HG03045 (cell line): ENCODE measurements at regions not wholly inside any gene's neighbourhood (a gene's known extent, or its start where the extent isn't known, plus 50 kb on each side); places are given as distances from the start of the nearest gene placed in this dataset.

Experiments
- ATAC-seq: cut with Tn5 transposase; IDR thresholded peaks from one replicate; pipeline ENCODE4 v1.9.1; 2021; ENCODE audit warnings: mild to moderate bottlenecking, moderate library complexity; ENCODE audit not compliant: unreplicated experiment

DNA sequence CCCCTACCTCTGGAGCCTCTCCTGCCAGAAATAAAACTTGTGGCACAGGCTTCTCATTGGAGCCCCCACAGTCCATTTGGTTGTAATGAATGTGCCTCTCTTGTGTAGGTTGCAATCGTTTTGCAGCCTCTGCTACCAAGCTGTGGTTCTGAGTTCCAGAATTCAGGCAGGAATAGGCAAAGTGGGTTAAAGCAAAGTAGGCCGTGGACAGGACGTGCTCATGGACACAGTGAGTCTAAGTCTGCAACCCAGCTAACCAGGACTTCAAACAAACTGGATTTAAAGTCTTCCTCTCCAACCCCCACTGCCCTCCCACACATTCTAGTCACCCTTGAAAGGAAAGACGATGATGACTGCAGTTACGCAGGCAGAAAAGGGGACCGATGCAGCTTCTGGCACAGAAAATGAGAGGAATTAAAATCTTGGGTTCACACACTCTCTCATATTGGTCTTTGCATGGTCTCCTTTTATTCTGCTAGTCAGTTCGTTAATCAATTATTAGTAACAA is 260.0 kb downstream of the PIK3R1 start:
- no peak for ATAC-seq

GRCh38 chr5:68476854-68477253 is 261.3 kb downstream of the PIK3R1 start:
- ATAC-seq, result no peak

DNA sequence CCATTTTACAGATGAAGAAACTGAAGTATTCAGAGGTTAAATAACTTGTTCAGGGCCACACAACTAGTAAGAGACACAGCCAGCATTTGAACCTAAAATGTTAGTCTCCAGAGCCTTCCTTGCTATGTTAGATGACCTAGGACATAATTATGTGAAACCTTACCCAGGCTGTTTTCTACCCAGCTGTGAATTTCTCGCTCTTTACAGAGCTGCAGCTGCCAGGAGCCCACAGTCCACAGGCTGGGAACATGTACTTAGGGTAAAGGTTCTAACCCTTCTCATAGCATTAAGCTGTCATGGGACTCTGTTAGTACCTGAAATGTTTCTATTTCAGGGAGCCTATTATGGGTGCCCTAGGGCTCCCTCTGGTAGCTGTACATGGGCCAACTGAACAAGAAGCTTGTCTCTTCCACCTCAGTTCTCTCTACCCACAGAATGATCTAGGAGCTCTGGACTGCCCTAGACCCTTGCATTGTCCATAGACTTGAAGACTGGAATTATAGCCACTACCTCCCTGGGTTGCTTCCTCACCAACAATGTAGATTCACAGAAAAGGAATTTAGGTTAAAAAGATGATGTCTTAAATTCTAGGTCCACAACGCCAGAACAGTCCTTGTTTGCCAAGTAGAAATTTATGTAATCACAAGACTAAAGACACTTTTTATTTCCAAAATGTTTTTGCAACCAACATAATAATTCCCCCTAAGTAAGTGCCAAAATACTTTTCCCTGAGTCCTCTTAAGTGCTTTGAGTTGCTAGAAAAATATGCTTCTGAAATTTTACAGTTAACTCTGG is 262.9 kb downstream of the PIK3R1 start:
- ATAC-seq, result no peak

DNA sequence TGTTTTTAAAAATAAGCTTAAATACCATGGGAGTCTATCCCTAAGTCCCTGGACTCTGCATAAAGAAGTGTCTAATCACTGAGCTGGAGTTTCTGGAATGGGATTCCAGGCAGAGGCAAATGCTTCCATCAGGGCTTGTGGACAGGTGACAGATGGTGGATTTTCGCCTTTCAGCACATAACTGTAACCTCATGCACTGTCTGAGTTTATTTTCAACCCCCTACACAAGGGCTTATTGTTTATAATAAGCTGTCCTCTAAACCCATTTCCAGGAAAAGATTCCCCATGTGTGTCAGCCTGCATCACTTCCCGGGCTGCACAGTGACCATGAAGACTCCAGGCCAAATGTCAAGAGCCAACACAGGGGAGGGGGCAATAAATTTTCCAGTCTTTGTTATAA is 264.0 kb downstream of the PIK3R1 start:
- no peak for ATAC-seq

GRCh38 chr5:68480335-68480940 is 264.9 kb downstream of the PIK3R1 start:
- no peak for ATAC-seq

DNA sequence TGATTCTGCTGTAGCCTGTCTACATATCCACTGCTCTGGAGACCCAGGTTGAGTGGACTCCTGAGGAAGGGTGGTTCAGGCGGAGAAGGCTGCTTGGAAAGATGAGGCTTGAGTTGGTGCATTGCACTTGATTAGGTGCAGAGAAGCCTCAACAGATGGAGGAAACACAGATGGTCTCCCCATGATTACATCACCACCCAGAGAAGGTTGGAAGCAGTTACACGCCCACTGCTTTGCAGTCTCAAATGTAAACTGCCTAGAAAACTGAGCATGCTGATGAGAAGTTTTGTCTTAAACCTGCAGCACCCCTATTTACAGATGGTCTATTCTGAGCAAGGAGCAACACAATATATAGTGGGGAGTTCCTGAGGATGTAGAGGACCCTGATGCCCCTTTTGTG is 266.6 kb downstream of the PIK3R1 start:
- no peak for ATAC-seq

GRCh38 chr5:68484307-68485068 is 268.9 kb downstream of the PIK3R1 start:
- no peak for ATAC-seq

- no peak for ATAC-seq
These were observed 274.0 kb downstream of the PIK3R1 start for GRCh38 chr5:68489556-68489955.

DNA sequence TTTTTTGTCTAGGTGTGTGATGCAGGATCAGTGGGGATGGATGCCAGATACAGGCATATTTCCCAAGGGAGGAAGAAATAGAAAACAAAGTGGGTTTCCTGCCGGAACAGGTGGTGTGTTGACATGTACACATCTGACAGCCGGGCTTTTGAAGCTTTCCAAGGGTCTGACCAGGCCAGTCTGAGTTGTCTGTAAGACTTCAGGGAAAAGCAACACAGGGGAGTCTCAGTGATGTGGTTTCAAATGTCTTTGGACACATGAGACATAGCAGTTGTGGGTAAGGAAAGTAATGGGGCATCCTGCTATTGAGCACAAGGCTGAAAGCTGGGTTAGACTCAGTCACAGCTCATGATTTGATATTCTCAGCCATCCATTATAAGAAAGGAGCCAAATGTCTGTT is 274.9 kb downstream of the PIK3R1 start:
- no peak for ATAC-seq

GRCh38 chr5:68494771-68495170 is 279.2 kb downstream of the PIK3R1 start:
- ATAC-seq, result no peak

DNA sequence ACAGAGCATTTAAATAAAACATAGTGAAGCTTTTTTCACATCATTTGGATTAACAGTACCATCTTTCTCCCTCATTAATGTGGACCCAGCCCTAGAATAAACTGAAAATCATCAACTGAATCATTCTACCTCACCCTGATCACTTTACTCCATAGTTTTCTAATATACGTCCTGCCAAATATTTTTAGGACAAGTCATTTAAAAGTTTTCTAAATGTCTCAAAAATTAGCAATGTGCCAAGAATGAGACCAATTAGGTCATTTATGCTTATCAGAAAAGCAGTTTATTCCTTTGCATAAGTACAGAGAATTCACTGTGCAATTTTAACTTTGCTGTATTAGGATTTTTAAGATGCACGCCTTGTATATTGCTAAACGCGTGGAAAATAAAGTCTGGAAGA is 284.4 kb downstream of the PIK3R1 start:
- no peak for ATAC-seq

GRCh38 chr5:68500813-68501212 is 285.3 kb downstream of the PIK3R1 start:
- no peak for ATAC-seq

DNA sequence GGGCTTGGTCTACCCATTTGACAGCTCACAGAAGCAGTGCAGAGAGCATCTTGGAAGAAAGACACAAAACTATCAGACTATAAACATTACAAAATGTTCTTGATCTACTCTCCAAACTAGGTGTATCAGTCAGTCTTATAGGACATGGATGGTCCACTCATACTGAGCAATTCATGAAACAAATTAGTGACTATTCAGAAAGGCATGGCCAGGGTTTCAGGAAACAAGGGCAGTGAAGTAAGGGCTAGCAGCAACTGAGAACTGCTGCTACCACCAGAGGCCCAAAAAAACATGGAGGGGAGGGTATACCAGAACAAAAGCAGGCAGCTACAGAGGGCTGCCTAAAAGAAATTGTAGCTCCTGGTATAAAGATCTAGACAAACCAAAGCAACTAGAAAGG is 287.0 kb downstream of the PIK3R1 start:
- no peak for ATAC-seq

GRCh38 chr5:68504306-68504705 is 288.8 kb downstream of the PIK3R1 start:
- ATAC-seq, result no peak

GRCh38 chr5:68505917-68506860 is 290.6 kb downstream of the PIK3R1 start:
- ATAC-seq, result no peak

DNA sequence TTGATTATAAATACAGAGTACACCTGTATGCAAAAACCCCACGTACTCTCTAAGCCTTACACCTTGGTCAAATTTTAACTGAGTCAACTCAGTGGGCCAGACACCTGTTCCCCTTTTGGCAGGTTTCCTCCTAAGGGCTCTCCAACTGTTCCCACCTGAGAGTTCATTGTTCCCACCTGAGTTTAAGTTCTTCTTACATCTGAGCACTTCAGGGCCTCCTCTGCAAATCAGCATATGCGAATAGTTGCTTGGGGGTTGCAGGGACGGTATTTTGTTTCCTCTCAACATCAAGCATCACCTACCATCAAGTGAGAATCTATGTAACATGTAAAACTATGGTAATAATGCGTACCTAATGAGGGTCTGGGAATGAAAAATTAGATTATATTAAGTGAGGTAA is 300.0 kb downstream of the PIK3R1 start:
- no peak for ATAC-seq

DNA sequence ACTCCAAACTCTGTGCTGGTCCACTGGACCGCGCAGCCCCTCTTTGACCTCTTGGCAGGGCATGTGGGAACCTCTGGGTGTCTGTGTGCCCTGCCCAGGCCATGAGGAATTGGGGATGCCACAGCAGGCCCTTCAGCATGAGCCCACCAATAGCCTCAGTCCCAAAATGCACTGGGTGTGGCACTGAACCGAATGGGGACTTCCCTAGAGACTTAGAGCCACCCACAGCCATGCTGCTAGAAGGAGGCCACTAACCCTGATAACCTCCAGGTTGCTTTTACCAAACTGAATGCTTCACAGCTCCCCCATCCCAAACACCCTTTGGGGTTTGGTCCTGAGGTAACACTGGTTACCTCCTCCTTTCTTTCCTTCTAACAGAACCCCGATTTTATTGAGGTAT is 302.7 kb downstream of the PIK3R1 start:
- ATAC-seq, result no peak

DNA sequence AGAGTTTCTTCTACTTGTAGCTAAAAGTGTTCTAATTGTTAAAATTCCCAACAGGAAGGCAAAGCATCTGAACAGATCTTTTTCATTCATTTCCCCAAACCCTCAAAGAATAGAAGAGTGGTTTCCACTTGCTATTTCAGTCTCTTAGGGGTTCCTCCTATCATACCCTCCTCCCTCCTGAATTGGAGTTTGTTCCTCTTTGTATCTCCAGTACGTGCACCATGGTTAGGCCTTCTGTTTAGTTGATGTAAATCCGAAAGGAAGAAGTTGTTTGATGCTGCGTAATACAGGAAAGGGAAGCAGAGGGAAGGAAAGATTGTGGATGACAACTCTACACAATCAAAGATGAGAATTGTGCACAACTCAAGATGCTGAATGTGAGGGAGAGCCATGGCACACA is 303.6 kb downstream of the PIK3R1 start:
- ATAC-seq, result no peak

GRCh38 chr5:68521776-68522175 is 306.2 kb downstream of the PIK3R1 start:
- no peak for ATAC-seq

GRCh38 chr5:68522863-68523262 is 307.3 kb downstream of the PIK3R1 start:
- ATAC-seq, result no peak

GRCh38 chr5:68528821-68529273 is 313.3 kb downstream of the PIK3R1 start:
- ATAC-seq, result no peak
